GM12892 (cell line): ENCODE measurements at regions not wholly inside any gene's neighbourhood (a gene's known extent, or its start where the extent isn't known, plus 50 kb on each side); places are given as distances from the start of the nearest gene placed in this dataset.

Experiments used
- POLR2A ChIP-seq: IDR thresholded peaks from 2 replicates; pipeline ENCODE4 v1.6.1; 2011; ENCODE audit warnings: low read depth, low read length, control low read depth
- POLR2AphosphoS5 ChIP-seq: IDR thresholded peaks from 2 replicates; pipeline ENCODE4 v1.6.1; 2011; ENCODE audit warnings: low read depth, low read length, control low read depth
- TAF1 ChIP-seq: IDR thresholded peaks from 2 replicates; pipeline ENCODE4 v1.6.1; 2011; ENCODE audit warnings: low read depth, mild to moderate bottlenecking, control low read depth, low read length, borderline replicate concordance

GRCh38 chr13:73657821-73658540 is 476.2 kb downstream of the KLF12 start:
- TF ChIP-seq POLR2AphosphoS5 (no peak), POLR2A (no peak), TAF1 (no peak)
